AG08395 (cell line): ENCODE measurements at regions not wholly inside any gene's neighbourhood (a gene's known extent, or its start where the extent isn't known, plus 50 kb on each side); places are given as distances from the start of the nearest gene placed in this dataset.
"Not testable (repeated sequence)": the region's sequence is repeated elsewhere in the genome, so short reads cannot be mapped to it uniquely, and the experiment has no call there.

Experiments
- DNase-seq: peaks from one replicate; pipeline ENCODE4 v3.0.0; 2012; ENCODE audit warnings: mixed read lengths, low spot score

DNA sequence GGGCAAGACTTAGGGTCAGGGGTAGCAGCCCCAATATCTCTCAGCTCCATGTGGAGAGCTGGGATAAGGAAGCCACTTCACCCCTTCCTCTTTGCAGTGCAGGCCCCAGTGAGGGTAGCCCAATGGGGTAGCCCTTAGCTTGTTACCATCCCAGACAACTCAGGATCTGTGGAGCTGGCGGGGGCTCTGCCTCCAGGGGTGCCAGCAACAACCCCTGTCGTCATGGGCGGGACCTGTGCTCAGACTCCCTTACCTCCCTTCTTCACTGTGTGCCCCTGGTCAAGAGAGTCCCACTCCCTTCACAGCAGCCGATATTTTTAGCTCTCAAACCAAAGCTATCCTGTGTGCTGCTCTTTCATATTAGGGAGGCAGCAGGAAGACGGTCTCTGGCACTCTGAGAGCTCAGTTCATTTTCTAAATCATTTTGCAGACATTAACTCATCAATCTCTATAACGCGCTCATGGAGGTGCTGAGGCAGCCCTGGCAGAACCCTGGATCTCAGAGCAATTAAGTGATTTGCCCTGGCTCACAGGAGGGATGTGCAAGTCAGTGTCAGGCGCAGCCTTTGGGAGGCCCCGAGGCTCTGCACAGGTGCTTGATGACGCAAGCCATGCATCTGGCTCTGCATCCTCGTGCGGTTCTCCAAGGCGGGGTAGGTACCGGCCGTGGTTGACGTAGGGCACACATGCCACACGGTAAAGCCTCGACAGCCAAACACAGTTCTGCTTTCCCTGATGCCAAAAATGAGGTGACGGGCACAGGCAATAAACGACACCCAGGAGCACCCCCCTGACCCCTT is 357.6 kb downstream of the SHANK2 start:
- no peak for DNase-seq

DNA sequence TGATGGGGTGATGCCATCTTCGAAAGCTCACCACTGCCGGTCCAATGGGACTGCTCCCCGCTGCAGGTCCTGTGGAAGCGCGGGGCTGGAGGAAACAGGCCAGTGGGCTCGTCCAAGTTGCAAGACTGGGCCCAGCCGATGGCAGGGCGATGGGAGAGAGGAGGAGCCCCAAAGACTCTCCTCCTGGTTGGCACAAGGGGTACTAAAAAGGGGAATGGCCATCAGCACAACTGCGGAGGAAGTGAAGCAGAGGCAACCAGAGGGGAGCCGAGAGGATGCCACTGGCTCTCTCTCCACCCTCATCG is 357.1 kb downstream of the SHANK2 start:
- no peak for DNase-seq

- DNase-seq = no peak
Measured at GRCh38 chr11:70897429-70897828, 354.9 kb downstream of the SHANK2 start.

DNA sequence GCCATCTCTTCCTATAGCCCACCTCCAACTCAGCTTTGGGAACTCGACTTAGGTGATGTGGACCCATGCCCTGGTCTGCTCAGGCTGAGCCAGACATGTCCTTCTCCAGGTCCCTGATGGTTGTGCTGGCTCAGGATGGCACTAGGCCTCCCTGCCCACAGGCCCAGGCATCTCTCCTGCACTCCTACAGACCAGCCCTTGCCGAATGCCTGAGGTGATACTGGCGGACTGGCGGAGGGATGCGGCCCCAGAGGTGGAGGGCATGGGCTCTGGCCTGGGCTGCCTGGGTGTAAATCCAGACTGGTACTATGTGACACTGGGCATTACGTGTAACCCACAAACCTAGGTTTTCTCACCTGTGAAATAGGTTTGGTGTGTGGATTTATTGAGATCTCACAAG is 352.8 kb downstream of the SHANK2 start:
- DNase-seq = no peak

- DNase-seq = no peak
Measured at GRCh38 chr11:70900540-70900939, 351.8 kb downstream of the SHANK2 start.

- no peak for DNase-seq
Measured at GRCh38 chr11:70901951-70902521, 350.3 kb downstream of the SHANK2 start.

GRCh38 chr11:70903229-70903628 is 349.1 kb downstream of the SHANK2 start:
- DNase-seq = not testable (repeated sequence)

GRCh38 chr11:70906101-70906500 is 346.3 kb downstream of the SHANK2 start:
- no peak for DNase-seq

DNA sequence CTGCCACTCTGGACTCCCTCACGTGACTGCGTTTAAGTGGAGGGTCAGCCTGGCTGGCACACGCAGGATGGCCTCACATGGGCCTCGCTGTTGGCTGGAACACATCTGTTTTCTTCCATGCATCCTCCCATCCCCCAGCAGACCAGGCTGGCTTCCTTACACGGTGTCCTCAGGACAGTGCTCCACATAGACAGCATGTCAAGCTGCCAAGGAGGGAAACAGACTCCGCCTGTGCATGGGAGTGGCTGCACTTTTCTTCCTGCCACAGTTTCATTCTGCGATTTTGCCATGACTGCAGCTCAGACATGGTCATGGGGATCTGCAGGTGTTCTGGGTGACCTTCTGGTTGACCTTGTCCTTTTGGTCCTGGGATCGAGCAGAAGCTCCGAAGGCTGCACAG is 344.2 kb downstream of the SHANK2 start:
- no peak for DNase-seq

GRCh38 chr11:70910835-70911234 is 341.5 kb downstream of the SHANK2 start:
- DNase-seq = no peak

- DNase-seq = no peak
Measured at GRCh38 chr11:70912226-70912840, 340.0 kb downstream of the SHANK2 start.

- DNase-seq = no peak
Measured at GRCh38 chr11:70913715-70914231, 338.6 kb downstream of the SHANK2 start.

DNA sequence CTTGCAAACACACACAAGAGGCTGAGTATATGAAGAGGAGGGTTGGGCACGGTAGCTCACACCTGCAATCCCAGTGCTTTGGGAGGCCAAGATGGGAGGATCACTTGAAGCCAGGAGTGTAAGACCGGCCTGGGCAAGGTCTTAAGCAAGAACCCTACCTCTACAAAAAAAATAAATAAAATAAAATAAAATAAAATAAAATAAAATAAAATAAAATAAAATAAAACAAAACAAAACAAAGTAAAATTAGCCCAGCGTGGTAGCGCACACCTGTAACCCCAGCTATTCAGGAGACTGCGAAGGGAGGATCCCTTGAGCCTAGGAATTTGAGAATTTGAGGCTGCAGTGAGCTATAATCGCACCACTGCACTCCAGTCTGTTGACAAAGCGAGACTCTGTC is 337.9 kb downstream of the SHANK2 start:
- DNase-seq = no peak

- DNase-seq = no peak
Measured at GRCh38 chr11:70915158-70915985, 337.0 kb downstream of the SHANK2 start.

GRCh38 chr11:70916351-70916750 is 336.0 kb downstream of the SHANK2 start:
- no peak for DNase-seq

- no peak for DNase-seq
Measured at GRCh38 chr11:70918242-70918641, 334.1 kb downstream of the SHANK2 start.

GRCh38 chr11:70921804-70922203 is 330.6 kb downstream of the SHANK2 start:
- DNase-seq = no peak

- no peak for DNase-seq
Measured at GRCh38 chr11:70924108-70924507, 328.3 kb downstream of the SHANK2 start.

- no peak for DNase-seq
Measured at GRCh38 chr11:70925238-70925637, 327.1 kb downstream of the SHANK2 start.

- DNase-seq = no peak
Measured at GRCh38 chr11:70926543-70927201, 325.7 kb downstream of the SHANK2 start.

DNA sequence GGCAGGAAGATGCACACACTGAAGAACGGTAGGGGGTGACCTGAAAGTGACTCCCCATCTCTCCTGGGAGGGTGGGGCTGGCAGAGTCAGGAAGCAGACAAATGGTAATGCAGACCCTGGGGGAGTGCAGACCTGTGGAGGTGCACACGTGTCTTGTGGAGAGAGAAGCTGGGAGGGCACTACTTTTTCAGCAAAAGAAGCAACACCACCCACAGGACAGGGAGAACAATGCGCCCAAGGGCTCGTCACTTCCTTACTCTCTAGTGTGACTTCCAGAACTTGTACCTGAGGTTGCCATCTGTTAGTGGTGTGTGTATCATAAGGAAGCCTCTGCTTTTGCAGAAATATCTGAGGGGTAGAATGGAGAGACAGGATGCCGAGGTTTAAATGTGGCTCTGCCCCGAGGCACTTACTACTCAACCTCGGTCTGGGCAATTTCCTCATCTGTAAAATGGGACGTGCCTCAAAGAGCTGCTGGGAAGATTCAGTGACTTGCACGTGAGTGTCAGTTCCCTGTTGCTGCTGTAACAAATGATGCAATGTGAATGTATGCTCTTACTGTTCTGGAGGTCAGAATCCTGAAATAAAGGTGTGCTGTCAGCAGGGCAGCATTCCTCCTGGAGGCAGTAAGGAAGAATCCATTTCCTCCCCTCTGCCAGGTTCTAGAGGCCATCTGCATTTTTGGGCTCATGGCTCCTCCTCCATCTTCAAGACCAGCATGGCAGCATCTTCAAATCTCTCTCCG is 323.4 kb downstream of the SHANK2 start:
- no peak for DNase-seq
